BJ (cell line): ENCODE measurements at regions not wholly inside any gene's neighbourhood (a gene's known extent, or its start where the extent isn't known, plus 50 kb on each side); places are given as distances from the start of the nearest gene placed in this dataset.

ENCODE experiments used
- CTCF ChIA-PET: fragments of 350-600 bp; formaldehyde crosslinking; extraction: SDS; loops from one replicate; lab custom pipeline; 2021; ENCODE audit warnings: antibody characterized with exemption, inconsistent platforms; lab: Yijun Ruan, JAX
- POLR2A ChIA-PET: fragments of 300-600 bp; sonication (Branson Sonifier 250); formaldehyde crosslinking; extraction: SDS; loops from one replicate; lab custom pipeline; 2021; ENCODE audit warnings: antibody characterized with exemption; lab: Charles Lee
- DNase-seq: peaks from one replicate; pipeline ENCODE4 v3.0.0-alpha.2; 2011; ENCODE audit warnings: low read depth
- H3K27me3 ChIP-seq: 2 replicates; pipeline ENCODE4 v1.6.0; 2011; ENCODE audit warnings: low read length; ENCODE audit not compliant: control insufficient read depth, insufficient read depth
- H3K36me3 ChIP-seq: 2 replicates; pipeline ENCODE4 v1.5.1; 2011; ENCODE audit warnings: low read length; ENCODE audit not compliant: control insufficient read depth, insufficient read depth
- H3K4me3 ChIP-seq: 2 replicates; pipeline ENCODE4 v1.5.1; 2011; ENCODE audit warnings: low read depth, mild to moderate bottlenecking, control low read depth, low read length
- TF ChIP-seq, protein P1 (sequence below): IDR thresholded peaks from 2 replicates; pipeline ENCODE4 v1.5.1; 2011; ENCODE audit warnings: low read depth, mild to moderate bottlenecking, control low read depth, inconsistent platforms, low read length, moderate library complexity; ENCODE audit not compliant: insufficient read depth

GRCh38 chr14:31977001-31977556, 100.0 kb upstream of the ARHGAP5 start:
- ChIA-PET CTCF (interaction anchor here (1.5 kb wide), 1 partner anchor 9 kb away, joined by 3 read pairs; no protein-coding TSS in a partner anchor), POLR2A (no interaction called here)
- DNase-seq: no peak
- H3K36me3 ChIP-seq: no peaks in the 10 kb centered on the region
- no peaks in the 10 kb centered on the region for H3K27me3 ChIP-seq
- no peak overlapping the region for H3K4me3 ChIP-seq
- TF ChIP-seq, protein P1, sequence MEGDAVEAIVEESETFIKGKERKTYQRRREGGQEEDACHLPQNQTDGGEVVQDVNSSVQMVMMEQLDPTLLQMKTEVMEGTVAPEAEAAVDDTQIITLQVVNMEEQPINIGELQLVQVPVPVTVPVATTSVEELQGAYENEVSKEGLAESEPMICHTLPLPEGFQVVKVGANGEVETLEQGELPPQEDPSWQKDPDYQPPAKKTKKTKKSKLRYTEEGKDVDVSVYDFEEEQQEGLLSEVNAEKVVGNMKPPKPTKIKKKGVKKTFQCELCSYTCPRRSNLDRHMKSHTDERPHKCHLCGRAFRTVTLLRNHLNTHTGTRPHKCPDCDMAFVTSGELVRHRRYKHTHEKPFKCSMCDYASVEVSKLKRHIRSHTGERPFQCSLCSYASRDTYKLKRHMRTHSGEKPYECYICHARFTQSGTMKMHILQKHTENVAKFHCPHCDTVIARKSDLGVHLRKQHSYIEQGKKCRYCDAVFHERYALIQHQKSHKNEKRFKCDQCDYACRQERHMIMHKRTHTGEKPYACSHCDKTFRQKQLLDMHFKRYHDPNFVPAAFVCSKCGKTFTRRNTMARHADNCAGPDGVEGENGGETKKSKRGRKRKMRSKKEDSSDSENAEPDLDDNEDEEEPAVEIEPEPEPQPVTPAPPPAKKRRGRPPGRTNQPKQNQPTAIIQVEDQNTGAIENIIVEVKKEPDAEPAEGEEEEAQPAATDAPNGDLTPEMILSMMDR: no peak

GRCh38 chr14:31978423-31978822, 98.7 kb upstream of the ARHGAP5 start:
- ChIA-PET POLR2A (no interaction called here), CTCF (no interaction called here)
- no peaks in the 10 kb centered on the region for H3K36me3 ChIP-seq
- H3K4me3 ChIP-seq: no peak overlapping the region
- DNase-seq: no peak
- TF ChIP-seq, protein P1: no peak
- H3K27me3 ChIP-seq: no peaks in the 10 kb centered on the region

DNA sequence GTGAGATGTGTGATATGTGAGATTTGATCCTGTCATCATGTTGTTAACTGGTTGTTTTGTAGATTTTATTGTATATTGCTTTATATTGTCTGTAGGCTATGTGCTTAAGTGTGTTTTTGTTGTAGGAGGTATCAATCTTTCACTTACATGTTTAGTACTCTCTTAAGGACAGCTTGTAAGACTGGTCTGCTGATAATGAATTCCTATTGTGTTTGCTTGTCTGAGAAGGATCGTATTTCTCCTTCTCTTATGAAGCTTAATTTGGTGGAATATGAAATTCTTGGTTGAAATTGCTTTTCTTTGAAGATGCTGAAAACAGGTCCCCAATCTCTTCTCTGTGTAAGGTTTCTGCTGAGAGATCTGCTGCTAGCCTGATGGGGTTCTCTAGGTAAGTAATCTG, 94.5 kb upstream of the ARHGAP5 start:
- TF ChIP-seq, protein P1: no peak
- no peak for DNase-seq
- CTCF ChIA-PET: no interaction called here
- Histone ChIP-seq H3K27me3 (0 out of 2 replicates have a peak, but pooled peaks cover 4% of the 10 kb centered on the region), H3K4me3 (no peak overlapping the region), H3K36me3 (no peaks in the 10 kb centered on the region)
- POLR2A ChIA-PET: no interaction called here

DNA sequence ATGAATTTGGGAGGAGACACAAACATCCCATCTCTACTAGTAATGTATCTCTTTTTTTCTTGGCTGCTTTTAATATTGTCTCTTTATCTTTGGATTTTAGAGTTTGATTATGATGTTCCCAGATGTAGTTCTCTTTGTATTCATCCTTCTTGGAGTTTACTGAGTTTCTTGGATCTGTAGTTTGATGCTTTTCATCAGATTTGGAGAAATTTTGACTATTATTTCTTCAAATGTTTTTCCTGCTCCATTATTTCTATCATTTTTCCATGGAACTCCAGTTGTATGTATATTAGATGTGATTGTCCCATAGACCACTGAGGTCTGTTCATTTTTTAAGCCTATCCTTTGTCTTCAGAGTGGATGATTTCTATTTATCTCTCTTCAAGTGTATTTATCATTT, 90.7 kb upstream of the ARHGAP5 start:
- DNase-seq: no peak
- H3K27me3 ChIP-seq: peaks cover 8% of the 10 kb centered on the region
- POLR2A ChIA-PET: no interaction called here
- H3K4me3 ChIP-seq: no peak overlapping the region
- TF ChIP-seq, protein P1: no peak
- CTCF ChIA-PET: no interaction called here
- no peaks in the 10 kb centered on the region for H3K36me3 ChIP-seq

DNA sequence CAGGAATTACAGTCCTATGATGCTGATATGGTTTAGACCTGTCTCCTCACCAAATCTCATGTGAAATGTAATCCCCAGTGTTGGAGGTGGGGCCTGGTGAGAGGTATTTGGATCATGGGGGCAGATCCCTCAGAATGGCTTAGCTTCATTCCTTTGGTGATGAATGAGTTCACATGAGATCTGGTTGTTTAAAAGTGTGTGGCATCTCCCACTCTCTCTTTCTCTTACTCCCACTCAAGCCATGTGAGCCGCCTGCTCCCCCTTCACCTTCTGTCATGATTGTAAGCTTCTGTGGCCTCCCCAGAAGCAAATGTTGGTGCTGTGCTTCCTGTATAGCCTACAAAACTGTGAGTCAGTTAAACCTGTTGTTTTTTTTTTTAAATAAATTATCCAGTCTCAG, 89.4 kb upstream of the ARHGAP5 start:
- DNase-seq: no peak
- H3K36me3 ChIP-seq: no peaks in the 10 kb centered on the region
- CTCF ChIA-PET: interaction anchor here (0.6 kb wide), 1 partner anchor 225 kb away, joined by 3 read pairs; no protein-coding TSS in a partner anchor
- TF ChIP-seq, protein P1: no peak
- H3K27me3 ChIP-seq: peaks cover 8% of the 10 kb centered on the region
- POLR2A ChIA-PET: no interaction called here
- no peak overlapping the region for H3K4me3 ChIP-seq
